Endometrium (tissue), 2 donors: ENCODE measurements at regions not wholly inside any gene's neighbourhood (a gene's known extent, or its start where the extent isn't known, plus 50 kb on each side); places are given as distances from the start of the nearest gene placed in this dataset.

Source experiments
- FAIRE-seq: peaks from 2 replicates; lab custom pipeline; 2012; peaks lifted over from hg19 to GRCh38; lab: Jason Lieb, UNC
- donor health status: control.
- donor health status: control.

- no peak for FAIRE-seq
Measured at GRCh38 chr6:2562721-2563451, 187.8 kb downstream of the MYLK4 start.

- FAIRE-seq: no peak
Measured at GRCh38 chr6:2560917-2561698, 189.6 kb downstream of the MYLK4 start.

GRCh38 chr6:2560140-2560818 is 190.4 kb downstream of the MYLK4 start:
- FAIRE-seq: no peak

- FAIRE-seq: no peak
Measured at GRCh38 chr6:2558861-2559801, 191.6 kb downstream of the MYLK4 start.

- FAIRE-seq: no peak
Measured at GRCh38 chr6:2558098-2558680, 192.5 kb downstream of the MYLK4 start.

GRCh38 chr6:2557181-2557720 is 193.5 kb downstream of the MYLK4 start:
- no peak for FAIRE-seq

GRCh38 chr6:2556761-2557160 is 194.0 kb downstream of the MYLK4 start:
- FAIRE-seq: no peak

- FAIRE-seq: no peak
Measured at GRCh38 chr6:2554651-2555260, 196.0 kb downstream of the MYLK4 start.

- FAIRE-seq: no peak
Measured at GRCh38 chr6:2552526-2553154, 198.1 kb downstream of the MYLK4 start.

- FAIRE-seq: no peak
Measured at GRCh38 chr6:2551705-2552104, 199.0 kb downstream of the MYLK4 start.

- FAIRE-seq: no peak
Measured at GRCh38 chr6:2550247-2550646, 200.5 kb downstream of the MYLK4 start.

- no peak for FAIRE-seq
Measured at GRCh38 chr6:2549834-2550233, 200.9 kb downstream of the MYLK4 start.

- FAIRE-seq: no peak
Measured at GRCh38 chr6:2547355-2547754, 203.4 kb downstream of the MYLK4 start.

- no peak for FAIRE-seq
Measured at GRCh38 chr6:2546901-2547300, 203.8 kb downstream of the MYLK4 start.

GRCh38 chr6:2545383-2546038 is 205.2 kb downstream of the MYLK4 start:
- no peak for FAIRE-seq

- FAIRE-seq: no peak
Measured at GRCh38 chr6:2543321-2543720, 207.4 kb downstream of the MYLK4 start.

- FAIRE-seq: no peak
Measured at GRCh38 chr6:2542858-2543218, 207.9 kb downstream of the MYLK4 start.

GRCh38 chr6:2542101-2542857 is 208.4 kb downstream of the MYLK4 start:
- no peak for FAIRE-seq

- no peak for FAIRE-seq
Measured at GRCh38 chr6:2536451-2536850, 214.3 kb downstream of the MYLK4 start.
